NB4 (cell line): ENCODE measurements at regions not wholly inside any gene's neighbourhood (a gene's known extent, or its start where the extent isn't known, plus 50 kb on each side); places are given as distances from the start of the nearest gene placed in this dataset.

Experiments used
- DNase-seq: peaks from one replicate; pipeline ENCODE4 v3.0.0; 2010; ENCODE audit warnings: low read depth
- H3K4me3 ChIP-seq: one replicate; pipeline ENCODE4 v1.5.1; 2011; ENCODE audit warnings: mild to moderate bottlenecking, low read depth, low read length, moderate library complexity
- CTCF ChIP-seq: IDR thresholded peaks from one replicate; pipeline ENCODE4 v1.5.1; 2012; ENCODE audit warnings: low read depth, low read length
- MAX ChIP-seq: IDR thresholded peaks from 2 replicates; pipeline ENCODE4 v1.6.1; 2011; ENCODE audit warnings: low read depth, low read length
- MYC ChIP-seq: IDR thresholded peaks from 2 replicates; pipeline ENCODE4 v1.6.1; 2011; ENCODE audit warnings: low read depth, low read length
- POLR2A ChIP-seq: IDR thresholded peaks from 2 replicates; pipeline ENCODE4 v1.6.1; 2011; ENCODE audit warnings: mild to moderate bottlenecking; ENCODE audit not compliant: insufficient read length; ENCODE audit errors: extremely low read depth

DNA sequence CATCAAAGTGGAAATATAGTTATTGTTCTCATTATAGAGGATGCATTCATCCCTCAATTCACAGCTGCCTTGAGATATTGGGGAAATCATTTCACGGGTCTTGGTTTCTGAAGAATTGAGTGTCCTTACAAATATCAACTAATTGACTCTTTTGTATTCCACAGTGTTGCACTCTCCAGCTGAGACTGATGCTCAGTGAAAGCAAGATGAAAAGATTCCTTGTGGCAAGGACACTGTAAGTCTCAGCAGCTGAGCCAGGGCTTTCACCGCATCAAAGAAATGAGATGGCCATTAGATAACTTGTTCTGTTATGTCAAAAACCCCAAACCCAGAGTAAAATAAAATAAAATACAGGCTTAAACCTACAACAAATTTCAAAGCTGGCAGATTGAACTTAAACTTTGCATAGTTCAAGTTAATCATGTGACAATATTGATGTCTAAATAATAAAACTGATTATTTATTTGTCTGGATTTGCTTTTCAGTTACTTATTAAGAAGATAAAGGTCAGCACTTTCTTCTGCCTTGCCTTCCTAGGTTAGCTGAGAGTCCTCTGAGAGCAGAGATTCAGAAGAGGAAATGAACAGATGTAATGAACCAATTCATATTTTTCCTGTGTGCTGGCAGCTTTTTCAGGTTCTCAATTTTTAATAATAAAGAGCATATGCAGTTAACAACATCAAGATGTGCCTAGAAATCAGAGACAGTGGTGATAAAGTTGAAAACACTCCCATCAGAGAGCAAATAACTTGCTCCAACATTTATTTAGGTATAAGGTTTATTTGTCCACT is 82.4 kb upstream of the SMLR1 start:
- no peak for DNase-seq
- no peak overlapping the region for H3K4me3 ChIP-seq
- TF ChIP-seq POLR2A (no peak), MAX (no peak), CTCF (no peak), MYC (no peak)

GRCh38 chr6:130748041-130748440 is 79.2 kb upstream of the SMLR1 start:
- no peak overlapping the region for H3K4me3 ChIP-seq
- no peak for DNase-seq
- no peak for TF ChIP-seq MAX
- no peak for TF ChIP-seq POLR2A
- TF ChIP-seq CTCF = no peak
- no peak for TF ChIP-seq MYC

DNA sequence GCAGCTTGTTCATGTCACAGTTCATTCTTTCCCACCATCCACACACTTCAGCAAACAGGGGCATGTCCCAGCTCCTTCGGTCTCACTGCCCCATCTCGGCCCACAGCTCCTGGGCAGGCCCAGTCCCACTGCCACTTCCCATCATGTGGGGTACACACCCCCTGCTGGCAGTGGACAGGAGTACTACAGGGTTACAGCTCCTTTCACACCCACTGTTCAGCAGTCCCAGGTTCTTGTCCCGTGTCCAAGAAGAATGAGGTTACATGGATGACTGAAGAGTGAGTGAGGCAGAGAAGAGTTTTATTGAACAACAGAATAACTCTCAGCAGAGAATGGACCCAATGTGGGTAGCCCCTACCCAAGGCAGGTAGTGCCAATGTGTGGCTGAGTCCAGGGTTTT is 77.8 kb upstream of the SMLR1 start:
- no peak overlapping the region for H3K4me3 ChIP-seq
- TF ChIP-seq MAX = no peak
- no peak for TF ChIP-seq POLR2A
- no peak for TF ChIP-seq MYC
- TF ChIP-seq CTCF = no peak
- peak; percentile 10 for DNase-seq

DNA sequence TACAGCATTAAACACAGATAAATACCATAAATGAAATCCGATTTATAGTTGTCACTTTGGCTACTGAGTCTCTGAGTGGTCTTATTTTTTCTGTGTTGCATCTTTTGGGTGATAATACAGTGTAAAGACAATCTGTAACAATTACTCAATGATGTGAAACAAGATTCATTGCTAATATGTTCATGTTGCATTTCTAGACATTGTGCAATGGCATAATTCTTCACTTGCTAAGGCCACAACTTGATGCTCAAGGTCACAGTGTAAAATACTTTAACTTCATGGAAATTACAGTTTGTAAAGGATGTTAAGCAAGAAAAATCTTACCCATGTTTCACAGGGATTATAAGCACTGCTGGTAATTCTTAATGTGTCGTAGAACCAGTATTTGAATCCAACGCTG is 74.9 kb upstream of the SMLR1 start:
- no peak overlapping the region for H3K4me3 ChIP-seq
- no peak for TF ChIP-seq MYC
- no peak for DNase-seq

DNA sequence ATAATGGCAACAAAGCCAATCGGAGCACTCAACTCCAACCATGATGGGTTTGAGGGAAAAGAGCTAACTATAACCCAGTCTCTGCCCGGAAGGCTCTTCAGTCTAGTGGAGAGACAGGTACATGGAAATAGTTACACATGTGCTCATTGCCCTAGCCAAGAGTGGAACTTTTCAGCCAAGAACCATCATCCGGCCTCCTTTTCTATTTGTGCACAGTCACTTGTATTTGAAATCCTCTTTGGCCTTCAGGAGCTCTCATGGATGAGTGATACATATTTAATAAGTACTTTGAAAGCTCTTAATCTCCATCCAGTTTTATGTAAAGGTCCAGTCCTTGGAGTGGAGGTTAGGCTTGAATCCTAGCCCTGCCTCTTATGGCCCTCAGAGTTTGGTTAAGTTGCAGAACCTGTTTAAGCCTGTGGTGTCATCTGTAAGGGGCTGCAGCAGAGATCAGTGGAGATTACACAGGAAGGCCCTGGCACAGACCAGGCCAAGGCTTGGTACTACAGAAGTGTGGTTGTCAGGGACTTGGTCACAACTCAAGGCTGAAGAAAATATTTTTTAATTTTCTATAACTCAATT is 72.3 kb upstream of the SMLR1 start:
- no peak for DNase-seq
- no peak for TF ChIP-seq MYC
- no peak for TF ChIP-seq MAX
- TF ChIP-seq CTCF = no peak
- no peak for TF ChIP-seq POLR2A
- H3K4me3 ChIP-seq = no peak overlapping the region

DNA sequence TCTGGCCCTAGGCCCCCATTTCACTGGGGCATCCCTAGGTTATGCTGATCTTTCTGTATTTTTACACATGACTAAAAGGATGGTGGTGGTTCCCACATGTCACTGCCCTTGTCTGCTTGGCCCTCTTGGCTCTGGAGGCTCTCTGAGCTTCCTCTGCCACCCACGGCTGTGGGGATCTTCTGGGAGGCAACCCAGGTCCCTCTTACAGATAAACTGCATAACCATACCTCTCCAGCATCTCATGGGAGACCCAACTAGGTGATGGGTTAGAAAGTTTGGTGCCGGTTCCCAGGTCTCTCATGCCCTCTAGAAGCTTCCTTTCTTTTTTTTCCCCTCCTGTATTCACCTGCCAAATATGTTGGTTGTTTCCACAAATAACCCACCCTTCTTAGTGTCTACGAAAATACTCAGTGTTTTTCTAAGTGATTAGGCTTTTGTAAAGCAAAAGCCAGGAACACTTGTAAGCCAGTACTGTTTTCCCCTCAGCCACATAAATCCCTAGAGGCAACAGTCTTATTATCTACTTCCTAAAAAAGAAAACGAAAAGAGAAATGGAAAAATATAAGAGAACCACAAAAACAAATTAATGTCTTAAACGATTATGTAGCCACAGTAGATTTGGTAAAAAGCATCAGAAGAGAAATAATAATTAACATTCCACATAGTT is 71.7 kb upstream of the SMLR1 start:
- H3K4me3 ChIP-seq = no peak overlapping the region
- DNase-seq = no peak
- TF ChIP-seq CTCF (no peak), POLR2A (no peak), MAX (no peak), MYC (no peak)
